ENCODE measurements at regions not wholly inside any gene's neighbourhood (a gene's known extent, or its start where the extent isn't known, plus 50 kb on each side); places are given as distances from the start of the nearest gene placed in this dataset.
A peak's percentile ranks its signal among the peaks of the same experiment; 100 is the strongest.

GRCh38 chr21:29233611-29234540, 64.8 kb upstream of the BACH1 start:
- Histone ChIP-seq H3K4me3 (ENCODE audit: low read length) (no peak overlapping the region), H3K27ac (ENCODE audit: low read depth, low read length) (no peak overlapping the region), H3K9me3 (ENCODE audit: control insufficient read depth in 2 of 3, low read length in 3 of 3) (no peaks in the 10 kb centered on the region), H3K27me3 (ENCODE audit: control insufficient read depth in 2 of 2, insufficient read depth in 2 of 2, low read length in 2 of 2) (no peaks in the 10 kb centered on the region), H3K4me1 (ENCODE audit: control insufficient read depth in 2 of 2, insufficient read depth in 2 of 2, low read length in 2 of 2) (no peaks in the 10 kb centered on the region), H3K36me3 (ENCODE audit: control insufficient read depth in 2 of 3, insufficient read depth in 3 of 3, low read length in 3 of 3) (no peaks in the 10 kb centered on the region)
- ChIA-PET CTCF (interaction anchor here (1.0 to 1.1 kb wide), 4 partner anchors 8 to 137 kb away, joined by 3 to 7 read pairs (median 4); no protein-coding TSS in a partner anchor), POLR2A (no interaction called here)
- Mint-ChIP-seq H3K4me3 (no peak overlapping the region), H3K36me3 (no peaks in the 10 kb centered on the region), H3K27ac (no peak overlapping the region), H3K27me3 (peaks cover 0 to 14% (median 0%) of the 10 kb centered on the region in 5 donors), H3K4me1 (peaks cover 5 to 32% (median 6%) of the 10 kb centered on the region in 7 donors), H3K9me3 (no peaks in the 10 kb centered on the region)
- DNase-seq (no peak), ATAC-seq (peak; percentile 50)
- intact Hi-C loops (cut with micrococcal nuclease) = loop anchor here (1.0 to 5.0 kb wide), 7 partner anchors 37 to 615 kb away; partner anchors contain the start of gene BACH1 (in 2 of the 2)

GRCh38 chr21:29235714-29236197, 63.0 kb upstream of the BACH1 start:
- no peaks in the 10 kb centered on the region for H3K4me1 ChIP-seq (ENCODE audit: control insufficient read depth in 2 of 2, insufficient read depth in 2 of 2, low read length in 2 of 2)
- POLR2A ChIA-PET = no interaction called here

GRCh38 chr21:29236201-29236600, 62.5 kb upstream of the BACH1 start:
- no peak overlapping the region for H3K27ac ChIP-seq (ENCODE audit: low read depth, low read length)
- ChIA-PET CTCF (no interaction called here), POLR2A (no interaction called here)
- Mint-ChIP-seq H3K27me3 (peaks cover 0 to 14% (median 0%) of the 10 kb centered on the region in 5 donors), H3K9me3 (peaks cover 0 to under 1% (median 0%) of the 10 kb centered on the region in 11 donors), H3K4me3 (no peak overlapping the region), H3K36me3 (no peaks in the 10 kb centered on the region), H3K27ac (no peak overlapping the region), H3K4me1 (peaks cover 5 to 28% (median 6%) of the 10 kb centered on the region in 7 donors)
- H3K4me1 ChIP-seq (ENCODE audit: control insufficient read depth in 2 of 2, insufficient read depth in 2 of 2, low read length in 2 of 2) = no peaks in the 10 kb centered on the region
- no peaks in the 10 kb centered on the region for H3K36me3 ChIP-seq (ENCODE audit: control insufficient read depth in 2 of 3, insufficient read depth in 3 of 3, low read length in 3 of 3)
- intact Hi-C loops (cut with micrococcal nuclease) = no loop called here
- no peaks in the 10 kb centered on the region for H3K9me3 ChIP-seq (ENCODE audit: control insufficient read depth in 2 of 3, low read length in 3 of 3)
- no peaks in the 10 kb centered on the region for H3K27me3 ChIP-seq (ENCODE audit: control insufficient read depth in 2 of 2, insufficient read depth in 2 of 2, low read length in 2 of 2)
- H3K4me3 ChIP-seq (ENCODE audit: low read length) = no peak overlapping the region
- ATAC-seq (no peak), DNase-seq (no peak)

More at GRCh38 chr21:29235714-29236197, 63.0 kb upstream of the BACH1 start:
- no peak overlapping the region for H3K4me3 ChIP-seq (ENCODE audit: low read length)
- no peaks in the 10 kb centered on the region for H3K9me3 Mint-ChIP-seq
- DNase-seq (no peak), ATAC-seq (no peak)
- no peaks in the 10 kb centered on the region for H3K9me3 ChIP-seq (ENCODE audit: control insufficient read depth in 2 of 3, low read length in 3 of 3)
- H3K4me3 Mint-ChIP-seq = no peak overlapping the region
- CTCF ChIA-PET = no interaction called here
- H3K36me3 ChIP-seq (ENCODE audit: control insufficient read depth in 2 of 3, insufficient read depth in 3 of 3, low read length in 3 of 3) = no peaks in the 10 kb centered on the region
- peaks cover 5 to 32% (median 6%) of the 10 kb centered on the region in 7 donors for H3K4me1 Mint-ChIP-seq
- peaks cover 0 to 14% (median 0%) of the 10 kb centered on the region in 5 donors for H3K27me3 Mint-ChIP-seq
- intact Hi-C loops (cut with micrococcal nuclease) = no loop called here
- H3K27ac Mint-ChIP-seq = no peak overlapping the region
- no peak overlapping the region for H3K27ac ChIP-seq (ENCODE audit: low read depth, low read length)
- no peaks in the 10 kb centered on the region for H3K27me3 ChIP-seq (ENCODE audit: control insufficient read depth in 2 of 2, insufficient read depth in 2 of 2, low read length in 2 of 2)
- no peaks in the 10 kb centered on the region for H3K36me3 Mint-ChIP-seq

- DNase-seq (no peak), ATAC-seq (peak; percentile 49)
- Mint-ChIP-seq H3K9me3 (peaks cover 0 to 3% (median 0%) of the 10 kb centered on the region in 11 donors), H3K36me3 (no peaks in the 10 kb centered on the region), H3K27ac (no peak overlapping the region), H3K4me3 (no peak overlapping the region), H3K27me3 (peaks cover 0 to 9% (median 0%) of the 10 kb centered on the region in 5 donors), H3K4me1 (peaks cover 5 to 24% (median 6%) of the 10 kb centered on the region in 7 donors)
- intact Hi-C loops (cut with micrococcal nuclease) = no loop called here
- CTCF ChIA-PET = no interaction called here
- H3K4me3 ChIP-seq (ENCODE audit: low read length) = no peak overlapping the region
- H3K36me3 ChIP-seq (ENCODE audit: control insufficient read depth in 2 of 3, insufficient read depth in 3 of 3, low read length in 3 of 3) = no peaks in the 10 kb centered on the region
- H3K27ac ChIP-seq (ENCODE audit: low read depth, low read length) = no peak overlapping the region
- H3K9me3 ChIP-seq (ENCODE audit: control insufficient read depth in 2 of 3, low read length in 3 of 3) = no peaks in the 10 kb centered on the region
- no peaks in the 10 kb centered on the region for H3K4me1 ChIP-seq (ENCODE audit: control insufficient read depth in 2 of 2, insufficient read depth in 2 of 2, low read length in 2 of 2)
- no peaks in the 10 kb centered on the region for H3K27me3 ChIP-seq (ENCODE audit: control insufficient read depth in 2 of 2, insufficient read depth in 2 of 2, low read length in 2 of 2)
- POLR2A ChIA-PET = no interaction called here
These were observed 61.3 kb upstream of the BACH1 start for GRCh38 chr21:29237110-29238052.

GRCh38 chr21:29238053-29238966, 60.4 kb upstream of the BACH1 start:
- H3K27ac ChIP-seq (ENCODE audit: low read depth, low read length) = no peak overlapping the region
- POLR2A ChIA-PET = no interaction called here
- no peak for DNase-seq
- no peaks in the 10 kb centered on the region for H3K36me3 Mint-ChIP-seq
- ATAC-seq = no peak
- CTCF ChIA-PET = no interaction called here
- H3K27ac Mint-ChIP-seq = no peak overlapping the region
- no peak overlapping the region for H3K4me3 Mint-ChIP-seq
- no peaks in the 10 kb centered on the region for H3K4me1 ChIP-seq (ENCODE audit: control insufficient read depth in 2 of 2, insufficient read depth in 2 of 2, low read length in 2 of 2)
- peaks cover 0 to 3% (median 0%) of the 10 kb centered on the region in 11 donors for H3K9me3 Mint-ChIP-seq
- H3K4me1 Mint-ChIP-seq = peaks cover under 1 to 18% (median 6%) of the 10 kb centered on the region in 7 donors
- H3K9me3 ChIP-seq (ENCODE audit: control insufficient read depth in 2 of 3, low read length in 3 of 3) = no peaks in the 10 kb centered on the region
- intact Hi-C loops (cut with micrococcal nuclease) = no loop called here
- H3K4me3 ChIP-seq (ENCODE audit: low read length) = no peak overlapping the region
- H3K27me3 ChIP-seq (ENCODE audit: control insufficient read depth in 2 of 2, insufficient read depth in 2 of 2, low read length in 2 of 2) = no peaks in the 10 kb centered on the region
- peaks cover 0 to 8% (median 0%) of the 10 kb centered on the region in 5 donors for H3K27me3 Mint-ChIP-seq
- no peaks in the 10 kb centered on the region for H3K36me3 ChIP-seq (ENCODE audit: control insufficient read depth in 2 of 3, insufficient read depth in 3 of 3, low read length in 3 of 3)

- H3K36me3 ChIP-seq (ENCODE audit: control insufficient read depth in 2 of 3, insufficient read depth in 3 of 3, low read length in 3 of 3) = no peaks in the 10 kb centered on the region
- H3K4me3 ChIP-seq (ENCODE audit: low read length) = no peak overlapping the region
- Mint-ChIP-seq H3K27me3 (peaks cover 0 to 9% (median 0%) of the 10 kb centered on the region in 5 donors), H3K36me3 (no peaks in the 10 kb centered on the region), H3K27ac (no peak overlapping the region), H3K9me3 (peaks cover 0 to 4% (median 0%) of the 10 kb centered on the region in 11 donors), H3K4me3 (no peak overlapping the region), H3K4me1 (peaks cover 0 to 17% (median 4%) of the 10 kb centered on the region in 7 donors)
- no peaks in the 10 kb centered on the region for H3K4me1 ChIP-seq (ENCODE audit: control insufficient read depth in 2 of 2, insufficient read depth in 2 of 2, low read length in 2 of 2)
- H3K9me3 ChIP-seq (ENCODE audit: control insufficient read depth in 2 of 3, low read length in 3 of 3) = no peaks in the 10 kb centered on the region
- POLR2A ChIA-PET = no interaction called here
- no peak overlapping the region for H3K27ac ChIP-seq (ENCODE audit: low read depth, low read length)
- intact Hi-C loops (cut with micrococcal nuclease) = no loop called here
- CTCF ChIA-PET = no interaction called here
- peak; percentile 57 for ATAC-seq
- no peak for DNase-seq
- H3K27me3 ChIP-seq (ENCODE audit: control insufficient read depth in 2 of 2, insufficient read depth in 2 of 2, low read length in 2 of 2) = no peaks in the 10 kb centered on the region
These were observed 59.8 kb upstream of the BACH1 start for GRCh38 chr21:29238967-29239290.

Measured in naive thymus-derived CD4-positive, alpha-beta T cell (primary cell).